PFSK-1 (cell line): ENCODE measurements at regions not wholly inside any gene's neighbourhood (a gene's known extent, or its start where the extent isn't known, plus 50 kb on each side); places are given as distances from the start of the nearest gene placed in this dataset.

Source experiments
- POLR2AphosphoS5 ChIP-seq: IDR thresholded peaks from 2 replicates; pipeline ENCODE4 v1.6.1; 2012; ENCODE audit warnings: low read depth, mild to moderate bottlenecking, control low read depth, low read length, moderate library complexity
- REST ChIP-seq, 2 experiments: IDR thresholded peaks; 2 replicates each; pipeline versions ENCODE4 v1.6.1 to v1.8.0; 2011 to 2012; ENCODE audit warnings: low read depth in 2 of 2, low read length in 2 of 2, control low read depth in 1 of 2, inconsistent platforms in 1 of 2, mild to moderate bottlenecking in 1 of 2, moderate library complexity in 1 of 2; ENCODE audit not compliant: insufficient read depth in 1 of 2

- TF ChIP-seq POLR2AphosphoS5 (no peak), REST (IDR thresholded peaks at IDR 0.05; ENCODE audit: insufficient read depth in 1 of 2, low read depth in 2 of 2, low read length in 2 of 2) (no peak)
Observed at GRCh38 chr5:173734716-173735115, 118.3 kb upstream of the BOD1 start.
